Heart left ventricle (tissue), 16 donors: ENCODE measurements at regions not wholly inside any gene's neighbourhood (a gene's known extent, or its start where the extent isn't known, plus 50 kb on each side); places are given as distances from the start of the nearest gene placed in this dataset.

Source experiments
- ATAC-seq, 4 donors: fragments of 200-7000 bp; cut with Tn5 transposase; one replicate each; pipeline ENCODE4 v1.9.1; 2020 to 2022; ENCODE audit warnings: moderate library complexity in 4 of 4, mild to moderate bottlenecking in 3 of 4, moderate number of reproducible peaks in 1 of 4
- DNase-seq, 5 donors: peaks; one replicate each; pipeline ENCODE4 v3.0.0-alpha.2; 2020
- H3K27ac ChIP-seq, 12 donors: fragments of 200-600 bp; sonication (generic) in 4 of 12; one replicate each; pipeline versions ENCODE4 v1.5.0 to v1.8.0; 2016 to 2022; ENCODE audit warnings: mild to moderate bottlenecking in 2 of 12
- H3K27me3 ChIP-seq, 9 donors: fragments of 200-600 bp; sonication (generic) in 2 of 9; one replicate each; pipeline versions ENCODE4 v1.5.1 to v1.8.0; 2016 to 2022; ENCODE audit warnings: mild to moderate bottlenecking in 3 of 9
- H3K36me3 ChIP-seq, 9 donors: fragments of 200-600 bp; sonication (generic) in 2 of 9; one replicate each; pipeline versions ENCODE4 v1.5.0 to v1.8.0; 2018 to 2022; ENCODE audit warnings: mild to moderate bottlenecking in 2 of 9
- H3K4me1 ChIP-seq, 12 donors: fragments of 200-600 bp; sonication (generic) in 4 of 12; one replicate each; pipeline versions ENCODE4 v1.5.0 to v1.8.0; 2016 to 2022; ENCODE audit warnings: mild to moderate bottlenecking in 3 of 12
- H3K4me3 ChIP-seq, 12 donors: fragments of 200-600 bp; sonication (generic) in 4 of 12; one replicate each; pipeline versions ENCODE4 v1.5.0 to v1.8.0; 2017 to 2022; ENCODE audit warnings: mild to moderate bottlenecking in 9 of 12, moderate library complexity in 4 of 12
- H3K9me3 ChIP-seq, 12 donors: fragments of 200-600 bp; sonication (generic) in 4 of 12; one replicate each; pipeline versions ENCODE4 v1.5.0 to v1.8.0; 2016 to 2022; ENCODE audit warnings: mild to moderate bottlenecking in 1 of 12
- CTCF ChIP-seq, 12 donors: fragments of 200-600 bp; sonication (generic) in 4 of 12; IDR thresholded peaks; one replicate each; pipeline versions ENCODE4 v1.5.0 to v1.8.0; 2018 to 2022; ENCODE audit warnings: antibody characterized with exemption in 12 of 12, mild to moderate bottlenecking in 5 of 12
- POLR2A ChIP-seq, 2 donors: fragments of 450-650 bp; IDR thresholded peaks; one replicate each; pipeline ENCODE4 v1.6.1; 2017; ENCODE audit warnings: antibody characterized with exemption in 2 of 2, mild to moderate bottlenecking in 2 of 2, moderate library complexity in 2 of 2
- WGBS, 4 donors: extraction: QIAGEN DNeasy Blood & Tissue Kit in 2 of 4; methylation state at CpG; one replicate each; pipeline versions ENCODE4 v1.1.5 to v1.1.7; 2013 to 2018; 5-methylcytosine and 5-hydroxymethylcytosine counted together
- intact Hi-C, 10 donors: fragments of 100-400 bp; cut with DNase I; formaldehyde crosslinking; loops; one replicate each; pipeline versions ENCODE4 v1.11.1 to v1.14.2; 2022
- donor health status: ischemic (EF 13 %, LVEDD 7.1; RV severe dilation, severe dysfunction).
- donor health status: healthy with polysubstance abuse.
- donor health status: DM: no; HTN: yes; CAD: no.
- donor health status: DM: no; HTN: no; CAD: no.
- donor health status: ischemic (EF 25% LVEDD 6.9; RV normal size, moderate dysfunction).
- donor health status: ischemic (EF 25% LVEDD 5.7; RV mildly dilated, moderate dysfunction).
- donor health status: healthy.
- donor health status: DM: yes; HTN: yes; CAD: no.
- donor health status: ischemic (EF 35%, LVEDD 5.7; RV mildly dilated, moderate dysfunction).
- donor health status: nonischemic (EF 11% LVEDD 7.7; RV severe dilation, severe dysfunction).
- donor health status: DM: yes; HTN: yes; CAD: no.
- donor health status: PGD.
- donor health status: ischemic (EF 29% LVEDD 5.4; RV normal size, mild dysfunction).
- donor health status: nonischemic (EF 23%, LVEDD 6.1; RV moderate dilation, normal function).

GRCh38 chr2:16387461-16387984 is 278.1 kb downstream of the CYRIA start:
- no peaks in the 10 kb centered on the region for H3K27me3 ChIP-seq
- DNase-seq (no peak), ATAC-seq (no peak)
- peaks cover 0 to 7% (median 0%) of the 10 kb centered on the region in 12 donors for H3K4me1 ChIP-seq
- no peaks in the 10 kb centered on the region for H3K36me3 ChIP-seq
- no peak overlapping the region for H3K4me3 ChIP-seq
- no peak for TF ChIP-seq POLR2A (IDR thresholded peaks at IDR 0.05)
- no peak for TF ChIP-seq CTCF (IDR thresholded peaks at IDR 0.05)
- intact Hi-C loops = no loop called here
- H3K9me3 ChIP-seq = no peaks in the 10 kb centered on the region
- H3K27ac ChIP-seq = no peak overlapping the region
- 92 to 95% (median 94%) methylated on average over 8 of the region's 8 CpGs for WGBS, 4 donors

GRCh38 chr2:16386431-16386830 is 279.2 kb downstream of the CYRIA start:
- peak in 2 of 5 donors; percentile 30 to 55 for DNase-seq

GRCh38 chr2:16386031-16386430 is 279.6 kb downstream of the CYRIA start:
- Histone ChIP-seq H3K9me3 (no peaks in the 10 kb centered on the region), H3K4me1 (peaks cover 0 to 7% (median 0%) of the 10 kb centered on the region in 12 donors), H3K27me3 (no peaks in the 10 kb centered on the region), H3K4me3 (no peak overlapping the region), H3K27ac (no peak overlapping the region), H3K36me3 (no peaks in the 10 kb centered on the region)
- DNase-seq = no peak
- no peak for ATAC-seq
- intact Hi-C loops = no loop called here
- WGBS, 4 donors = 65 to 79% (median 67%) methylated on average over 2 of the region's 2 CpGs
- TF ChIP-seq POLR2A (IDR thresholded peaks at IDR 0.05) (no peak), CTCF (IDR thresholded peaks at IDR 0.05) (no peak)

More at GRCh38 chr2:16386431-16386830, 279.2 kb downstream of the CYRIA start:
- no peak overlapping the region for H3K27ac ChIP-seq
- no peak overlapping the region for H3K4me3 ChIP-seq
- WGBS, 4 donors = 38 to 44% (median 42%) methylated on average over 7 of the region's 7 CpGs
- H3K36me3 ChIP-seq = no peaks in the 10 kb centered on the region
- H3K4me1 ChIP-seq = peaks cover 0 to 7% (median 0%) of the 10 kb centered on the region in 12 donors
- no peaks in the 10 kb centered on the region for H3K27me3 ChIP-seq
- intact Hi-C loops = no loop called here
- TF ChIP-seq POLR2A (IDR thresholded peaks at IDR 0.05) = no peak
- no peak for TF ChIP-seq CTCF (IDR thresholded peaks at IDR 0.05)
- ATAC-seq = peak in 3 of 4 donors; percentile 59 to 76 (median 65)
- no peaks in the 10 kb centered on the region for H3K9me3 ChIP-seq

- Histone ChIP-seq H3K9me3 (no peaks in the 10 kb centered on the region), H3K36me3 (no peaks in the 10 kb centered on the region), H3K27me3 (no peaks in the 10 kb centered on the region), H3K27ac (no peak overlapping the region), H3K4me3 (no peak overlapping the region), H3K4me1 (peaks cover 0 to 7% (median 0%) of the 10 kb centered on the region in 12 donors)
- WGBS, 4 donors = 71 to 73% (median 72%) methylated on average over 3 of the region's 3 CpGs
- intact Hi-C loops = no loop called here
- TF ChIP-seq POLR2A (IDR thresholded peaks at IDR 0.05) (no peak), CTCF (IDR thresholded peaks at IDR 0.05) (no peak)
- no peak for DNase-seq
- ATAC-seq = no peak
These were observed 280.3 kb downstream of the CYRIA start for GRCh38 chr2:16385341-16385740.
